Trophoblast cell (in vitro differentiated cells and primary cell): ENCODE measurements at regions not wholly inside any gene's neighbourhood (a gene's known extent, or its start where the extent isn't known, plus 50 kb on each side); places are given as distances from the start of the nearest gene placed in this dataset.

Source experiments
- DNase-seq, 2 donors: peaks; one replicate each; pipeline ENCODE4 v3.0.0-alpha.2; 2016
- H2AFZ ChIP-seq: 2 replicates; pipeline ENCODE4 v1.6.1; 2013; ENCODE audit warnings: low read length, moderate library complexity, mild to moderate bottlenecking; ENCODE audit not compliant: insufficient read depth, poor library complexity
- H2AK5ac ChIP-seq: 2 replicates; pipeline ENCODE4 v1.6.1; 2013; ENCODE audit warnings: mild to moderate bottlenecking, low read length
- H2BK120ac ChIP-seq: 2 replicates; pipeline ENCODE4 v1.6.1; 2013; ENCODE audit warnings: low read length, mild to moderate bottlenecking, moderate library complexity; ENCODE audit not compliant: insufficient read depth, poor library complexity
- H2BK12ac ChIP-seq: 2 replicates; pipeline ENCODE4 v1.6.1; 2013; ENCODE audit warnings: mild to moderate bottlenecking, low read length, moderate library complexity
- H2BK5ac ChIP-seq: 2 replicates; pipeline ENCODE4 v1.6.1; 2013; ENCODE audit warnings: low read length, low read depth, moderate library complexity, mild to moderate bottlenecking; ENCODE audit not compliant: poor library complexity
- H3K14ac ChIP-seq: 2 replicates; pipeline ENCODE4 v1.6.1; 2013; ENCODE audit warnings: mild to moderate bottlenecking, low read length
- H3K18ac ChIP-seq: 2 replicates; pipeline ENCODE4 v1.6.1; 2013; ENCODE audit warnings: mild to moderate bottlenecking, low read length
- H3K23ac ChIP-seq: 2 replicates; pipeline ENCODE4 v1.6.1; 2013; ENCODE audit warnings: low read length
- H3K27ac ChIP-seq: 2 replicates; pipeline ENCODE4 v1.5.1; 2013; ENCODE audit warnings: low read depth, mild to moderate bottlenecking, inconsistent platforms, low read length, moderate library complexity
- H3K27me3 ChIP-seq: 2 replicates; pipeline ENCODE4 v1.6.1; 2013; ENCODE audit warnings: inconsistent platforms, mild to moderate bottlenecking, low read length, moderate library complexity; ENCODE audit not compliant: insufficient read depth
- H3K36me3 ChIP-seq, 2 experiments: 1 replicate in 1 of 2; 2 replicates in 1 of 2; pipeline ENCODE4 v1.6.1; 2013; ENCODE audit warnings: low read length in 2 of 2, mild to moderate bottlenecking in 2 of 2, moderate library complexity in 1 of 2; ENCODE audit not compliant: insufficient read depth in 2 of 2, control insufficient read depth in 1 of 2
- H3K4ac ChIP-seq: 2 replicates; pipeline ENCODE4 v1.6.1; 2013; ENCODE audit warnings: low read depth, mild to moderate bottlenecking, low read length, moderate library complexity
- H3K4me1 ChIP-seq, 2 experiments: 1 replicate in 1 of 2; 2 replicates in 1 of 2; pipeline ENCODE4 v1.6.1; 2013; ENCODE audit warnings: low read length in 2 of 2, mild to moderate bottlenecking in 2 of 2, moderate library complexity in 1 of 2; ENCODE audit not compliant: insufficient read depth in 2 of 2, control insufficient read depth in 1 of 2
- H3K4me2 ChIP-seq: 2 replicates; pipeline ENCODE4 v1.6.1; 2013; ENCODE audit warnings: inconsistent platforms, mild to moderate bottlenecking, low read length, moderate library complexity
- H3K4me3 ChIP-seq: 2 replicates; pipeline ENCODE4 v1.5.1; 2013; ENCODE audit warnings: mild to moderate bottlenecking, low read depth, low read length, inconsistent platforms
- H3K79me1 ChIP-seq: one replicate; pipeline ENCODE4 v1.6.1; 2013; ENCODE audit warnings: low read length
- H3K79me2 ChIP-seq: 2 replicates; pipeline ENCODE4 v1.6.1; 2013; ENCODE audit warnings: low read length, mild to moderate bottlenecking; ENCODE audit not compliant: control insufficient read depth, insufficient read depth, poor library complexity
- H3K9ac ChIP-seq: 2 replicates; pipeline ENCODE4 v1.6.1; 2013; ENCODE audit warnings: mild to moderate bottlenecking, low read length
- H3K9me3 ChIP-seq: 2 replicates; pipeline ENCODE4 v1.6.1; 2013; ENCODE audit warnings: low read depth, mild to moderate bottlenecking, control low read depth, inconsistent platforms, low read length; ENCODE audit not compliant: insufficient read depth
- H4K12ac ChIP-seq: 2 replicates; pipeline ENCODE4 v1.6.1; 2013; ENCODE audit warnings: low read depth, mild to moderate bottlenecking, low read length, moderate library complexity
- H4K8ac ChIP-seq: 2 replicates; pipeline ENCODE4 v1.6.1; 2013; ENCODE audit warnings: low read depth, mild to moderate bottlenecking, low read length, moderate library complexity
- H4K91ac ChIP-seq: one replicate; pipeline ENCODE4 v1.6.1; 2013; ENCODE audit warnings: low read depth, mild to moderate bottlenecking, low read length, moderate library complexity
- WGBS: extraction: QIAGEN DNeasy Blood & Tissue Kit; methylation state at CpG from one replicate; pipeline ENCODE4 v1.1.7; 2013; ENCODE audit warnings: missing lambda C conversion rate; ENCODE audit not compliant: insufficient read length, insufficient coverage; ENCODE audit errors: extremely low coverage; 5-methylcytosine and 5-hydroxymethylcytosine counted together

- DNase-seq, result no peak
- H2BK12ac ChIP-seq, result no peak overlapping the region
- H4K91ac ChIP-seq, result no peak overlapping the region
- H3K14ac ChIP-seq, result no peak overlapping the region
- no peak overlapping the region for H3K4me2 ChIP-seq
- no peaks in the 10 kb centered on the region for H3K79me1 ChIP-seq
- H3K4me1 ChIP-seq, result peaks cover 4 to 11% of the 10 kb centered on the region in 2 experiments
- H3K79me2 ChIP-seq, result no peaks in the 10 kb centered on the region
- no peak overlapping the region for H3K18ac ChIP-seq
- no peak overlapping the region for H2AK5ac ChIP-seq
- H2AFZ ChIP-seq, result no peak overlapping the region
- H4K12ac ChIP-seq, result no peak overlapping the region
- no peak overlapping the region for H3K4me3 ChIP-seq
- no peaks in the 10 kb centered on the region for H3K36me3 ChIP-seq
- no peak overlapping the region for H2BK5ac ChIP-seq
- no peak overlapping the region for H3K4ac ChIP-seq
- H2BK120ac ChIP-seq, result no peak overlapping the region
- no CpG with 5 or more reads among the region's 6 CpGs for WGBS
- no peak overlapping the region for H3K27ac ChIP-seq
- H4K8ac ChIP-seq, result no peak overlapping the region
- no peaks in the 10 kb centered on the region for H3K9me3 ChIP-seq
- H3K27me3 ChIP-seq, result no peaks in the 10 kb centered on the region
- no peak overlapping the region for H3K9ac ChIP-seq
- H3K23ac ChIP-seq, result no peak overlapping the region
Measured at GRCh38 chr6:139777202-139777970, 402.9 kb upstream of the CITED2 start.

GRCh38 chr6:139776041-139776440 is 401.6 kb upstream of the CITED2 start:
- H3K14ac ChIP-seq, result no peak overlapping the region
- H4K91ac ChIP-seq, result no peak overlapping the region
- H4K8ac ChIP-seq, result no peak overlapping the region
- H3K4me2 ChIP-seq, result no peak overlapping the region
- no peak overlapping the region for H2AFZ ChIP-seq
- H3K27me3 ChIP-seq, result no peaks in the 10 kb centered on the region
- DNase-seq, result no peak
- no peak overlapping the region for H3K27ac ChIP-seq
- no peaks in the 10 kb centered on the region for H3K79me1 ChIP-seq
- no peak overlapping the region for H3K4me3 ChIP-seq
- no peak overlapping the region for H2AK5ac ChIP-seq
- no peak overlapping the region for H4K12ac ChIP-seq
- H2BK5ac ChIP-seq, result no peak overlapping the region
- no peak overlapping the region for H3K9ac ChIP-seq
- H3K79me2 ChIP-seq, result no peaks in the 10 kb centered on the region
- H3K18ac ChIP-seq, result no peak overlapping the region
- no peak overlapping the region for H3K23ac ChIP-seq
- H3K36me3 ChIP-seq, result no peaks in the 10 kb centered on the region
- no peak overlapping the region for H3K4ac ChIP-seq
- H3K9me3 ChIP-seq, result no peaks in the 10 kb centered on the region
- no CpG with 5 or more reads among the region's 6 CpGs for WGBS
- no peak overlapping the region for H2BK12ac ChIP-seq
- H2BK120ac ChIP-seq, result no peak overlapping the region
- H3K4me1 ChIP-seq, result peaks cover 4 to 14% of the 10 kb centered on the region in 2 experiments

GRCh38 chr6:139768196-139768595 is 393.7 kb upstream of the CITED2 start:
- DNase-seq, result peak; percentile 20 to 78
- no peak overlapping the region for H4K8ac ChIP-seq
- no peaks in the 10 kb centered on the region for H3K79me2 ChIP-seq
- no peak overlapping the region for H4K12ac ChIP-seq
- H2BK120ac ChIP-seq, result no peak overlapping the region
- H3K9me3 ChIP-seq, result no peaks in the 10 kb centered on the region
- H3K14ac ChIP-seq, result no peak overlapping the region
- no peak overlapping the region for H3K4ac ChIP-seq
- H3K9ac ChIP-seq, result no peak overlapping the region
- peaks cover 4% of the 10 kb centered on the region for H3K79me1 ChIP-seq
- H3K27ac ChIP-seq, result no peak overlapping the region
- no peak overlapping the region for H3K23ac ChIP-seq
- no peak overlapping the region for H3K4me2 ChIP-seq
- H2AK5ac ChIP-seq, result no peak overlapping the region
- no peak overlapping the region for H3K18ac ChIP-seq
- H4K91ac ChIP-seq, result no peak overlapping the region
- no peak overlapping the region for H3K4me3 ChIP-seq
- no peak overlapping the region for H2AFZ ChIP-seq
- no peaks in the 10 kb centered on the region for H3K36me3 ChIP-seq
- no peaks in the 10 kb centered on the region for H3K27me3 ChIP-seq
- H2BK5ac ChIP-seq, result no peak overlapping the region
- peaks cover 0 to 12% of the 10 kb centered on the region in 2 experiments for H3K4me1 ChIP-seq
- no peak overlapping the region for H2BK12ac ChIP-seq

GRCh38 chr6:139766796-139767195 is 392.3 kb upstream of the CITED2 start:
- no CpG with 5 or more reads among the region's 2 CpGs for WGBS
- no peak overlapping the region for H2AK5ac ChIP-seq
- no peaks in the 10 kb centered on the region for H3K79me2 ChIP-seq
- no peak overlapping the region for H4K91ac ChIP-seq
- H2BK5ac ChIP-seq, result no peak overlapping the region
- H2AFZ ChIP-seq, result no peak overlapping the region
- no peaks in the 10 kb centered on the region for H3K27me3 ChIP-seq
- no peak overlapping the region for H3K23ac ChIP-seq
- H2BK120ac ChIP-seq, result no peak overlapping the region
- H3K4me1 ChIP-seq, result peaks cover 0 to 12% of the 10 kb centered on the region in 2 experiments
- H3K36me3 ChIP-seq, result no peaks in the 10 kb centered on the region
- no peak overlapping the region for H3K4me3 ChIP-seq
- H4K12ac ChIP-seq, result no peak overlapping the region
- H4K8ac ChIP-seq, result no peak overlapping the region
- DNase-seq, result no peak
- H3K4ac ChIP-seq, result no peak overlapping the region
- H3K18ac ChIP-seq, result no peak overlapping the region
- H3K79me1 ChIP-seq, result peaks cover 5% of the 10 kb centered on the region
- H3K9ac ChIP-seq, result no peak overlapping the region
- no peak overlapping the region for H3K4me2 ChIP-seq
- no peak overlapping the region for H2BK12ac ChIP-seq
- H3K14ac ChIP-seq, result no peak overlapping the region
- H3K27ac ChIP-seq, result no peak overlapping the region
- no peaks in the 10 kb centered on the region for H3K9me3 ChIP-seq
